H9 (cell line): ENCODE measurements at regions not wholly inside any gene's neighbourhood (a gene's known extent, or its start where the extent isn't known, plus 50 kb on each side); places are given as distances from the start of the nearest gene placed in this dataset.

ENCODE experiments used
- DNase-seq: peaks from one replicate; pipeline ENCODE4 v3.0.0-alpha.2; 2017
- H2AFZ ChIP-seq: one replicate; pipeline ENCODE4 v1.6.1; 2013; ENCODE audit warnings: mild to moderate bottlenecking, low read length, control low read depth, moderate library complexity
- H2AK5ac ChIP-seq: 2 replicates; pipeline ENCODE4 v1.6.1; 2013; ENCODE audit warnings: low read length, control low read depth, mixed read lengths; ENCODE audit not compliant: insufficient read length
- H2BK120ac ChIP-seq: one replicate; pipeline ENCODE4 v1.6.1; 2013; ENCODE audit warnings: low read depth, mild to moderate bottlenecking, low read length, control low read depth, inconsistent platforms; ENCODE audit not compliant: poor library complexity, severe bottlenecking
- H2BK12ac ChIP-seq: 2 replicates; pipeline ENCODE4 v1.6.1; 2013; ENCODE audit warnings: low read length, control low read depth, mixed read lengths, low read depth; ENCODE audit not compliant: insufficient read length
- H2BK15ac ChIP-seq: 2 replicates; pipeline ENCODE4 v1.6.1; 2013; ENCODE audit warnings: low read depth, low read length, control low read depth
- H2BK20ac ChIP-seq: one replicate; pipeline ENCODE4 v1.6.1; 2013; ENCODE audit warnings: low read depth, mild to moderate bottlenecking, low read length, control low read depth, inconsistent platforms; ENCODE audit not compliant: poor library complexity, severe bottlenecking
- H2BK5ac ChIP-seq: 2 replicates; pipeline ENCODE4 v1.6.1; 2013; ENCODE audit warnings: low read length, control low read depth, mixed read lengths; ENCODE audit not compliant: insufficient read length
- H3K14ac ChIP-seq: 2 replicates; pipeline ENCODE4 v1.6.1; 2013; ENCODE audit warnings: low read length, control low read depth; ENCODE audit not compliant: insufficient read depth
- H3K18ac ChIP-seq: 2 replicates; pipeline ENCODE4 v1.6.1; 2013; ENCODE audit warnings: low read depth, mild to moderate bottlenecking, mixed read lengths, low read length, control low read depth; ENCODE audit not compliant: insufficient read length
- H3K23ac ChIP-seq: 2 replicates; pipeline ENCODE4 v1.6.1; 2013; ENCODE audit warnings: low read length, control low read depth, mixed read lengths, low read depth; ENCODE audit not compliant: insufficient read length
- H3K23me2 ChIP-seq: 2 replicates; pipeline ENCODE4 v1.6.1; 2013; ENCODE audit warnings: low read depth, mild to moderate bottlenecking, mixed read lengths, low read length, control low read depth; ENCODE audit not compliant: insufficient read length, poor library complexity, severe bottlenecking
- H3K27ac ChIP-seq: 2 replicates; pipeline ENCODE4 v1.5.1; 2013; ENCODE audit warnings: low read length, control low read depth, mixed read lengths, low read depth; ENCODE audit not compliant: insufficient read length
- H3K27me3 ChIP-seq: 2 replicates; pipeline ENCODE4 v1.6.1; 2013; ENCODE audit warnings: low read length, control low read depth, inconsistent platforms; ENCODE audit not compliant: insufficient read depth
- H3K4ac ChIP-seq: 2 replicates; pipeline ENCODE4 v1.6.1; 2013; ENCODE audit warnings: low read depth, mild to moderate bottlenecking, control low read depth, inconsistent platforms, low read length, moderate library complexity
- H3K4me1 ChIP-seq: 2 replicates; pipeline ENCODE4 v1.6.1; 2013; ENCODE audit warnings: low read length, control low read depth, inconsistent platforms; ENCODE audit not compliant: insufficient read depth
- H3K4me2 ChIP-seq: 2 replicates; pipeline ENCODE4 v1.6.1; 2013; ENCODE audit warnings: low read length, control low read depth, mixed read lengths; ENCODE audit not compliant: insufficient read length, insufficient read depth
- H3K56ac ChIP-seq: 2 replicates; pipeline ENCODE4 v1.6.1; 2013; ENCODE audit warnings: low read depth, mild to moderate bottlenecking, mixed read lengths, low read length, control low read depth; ENCODE audit not compliant: insufficient read length
- H3K79me1 ChIP-seq: 2 replicates; pipeline ENCODE4 v1.6.1; 2013; ENCODE audit warnings: low read depth, mild to moderate bottlenecking, moderate library complexity, low read length, control low read depth, inconsistent platforms; ENCODE audit not compliant: insufficient read depth, poor library complexity, severe bottlenecking
- H3K79me2 ChIP-seq: 2 replicates; pipeline ENCODE4 v1.6.1; 2013; ENCODE audit warnings: low read length, control low read depth, inconsistent platforms; ENCODE audit not compliant: insufficient read depth
- H3K9ac ChIP-seq: 2 replicates; pipeline ENCODE4 v1.6.1; 2013; ENCODE audit warnings: low read length, control low read depth, mixed read lengths; ENCODE audit not compliant: insufficient read length; ENCODE audit errors: extremely low read depth
- H3K9me3 ChIP-seq: one replicate; pipeline ENCODE4 v1.6.1; 2013; ENCODE audit warnings: low read depth, low read length, inconsistent platforms; ENCODE audit not compliant: control insufficient read depth
- H3T11ph ChIP-seq: one replicate; pipeline ENCODE4 v1.6.1; 2013; ENCODE audit warnings: mild to moderate bottlenecking, low read length, control low read depth, inconsistent platforms
- H4K20me1 ChIP-seq: one replicate; pipeline ENCODE4 v1.6.1; 2013; ENCODE audit not compliant: control insufficient read depth, insufficient read length, insufficient read depth
- H4K5ac ChIP-seq: 2 replicates; pipeline ENCODE4 v1.6.1; 2013; ENCODE audit warnings: low read depth, mild to moderate bottlenecking, mixed read lengths, low read length, control low read depth; ENCODE audit not compliant: insufficient read length
- H4K8ac ChIP-seq: replicated peaks from 2 replicates; pipeline ENCODE4 v1.6.1; 2013; ENCODE audit warnings: low read length, control low read depth, mixed read lengths, low read depth; ENCODE audit not compliant: insufficient read length
- H4K91ac ChIP-seq: 2 replicates; pipeline ENCODE4 v1.6.1; 2013; ENCODE audit warnings: low read depth, mild to moderate bottlenecking, moderate library complexity, mixed read lengths, low read length, control low read depth; ENCODE audit not compliant: insufficient read length
- H3K27ac Mint-ChIP-seq, 3 experiments: 2 replicates in 2 of 3; 3 replicates in 1 of 3; pipeline ENCODE4 v1.8.0; 2020 to 2021; ENCODE audit warnings: mixed read lengths in 3 of 3, mild to moderate bottlenecking in 1 of 3, moderate library complexity in 1 of 3
- H3K27me3 Mint-ChIP-seq: 2 replicates; pipeline ENCODE4 v1.8.0; 2021; ENCODE audit warnings: low read depth, mild to moderate bottlenecking, moderate library complexity, mixed read lengths
- H3K36me3 Mint-ChIP-seq, 3 experiments: 2 replicates in 2 of 3; 3 replicates in 1 of 3; pipeline ENCODE4 v1.8.0; 2020 to 2021; ENCODE audit warnings: low read depth in 3 of 3, mixed read lengths in 3 of 3; ENCODE audit not compliant: insufficient read depth in 1 of 3
- H3K4me1 Mint-ChIP-seq, 2 experiments: 2 replicates each; pipeline ENCODE4 v1.8.0; 2020; ENCODE audit warnings: mixed read lengths in 2 of 2
- H3K4me3 Mint-ChIP-seq, 2 experiments: 2 replicates in 1 of 2; 3 replicates in 1 of 2; pipeline ENCODE4 v1.8.0; 2020 to 2021; ENCODE audit warnings: mild to moderate bottlenecking in 2 of 2, mixed read lengths in 2 of 2, moderate library complexity in 1 of 2
- H3K9me3 Mint-ChIP-seq, 2 experiments: 2 replicates in 1 of 2; 3 replicates in 1 of 2; pipeline ENCODE4 v1.8.0; 2020; ENCODE audit warnings: mild to moderate bottlenecking in 2 of 2, mixed read lengths in 2 of 2, moderate library complexity in 1 of 2
- CTCF ChIP-seq: fragments of 200-600 bp; sonication (generic); conservative IDR thresholded peaks from 3 replicates; pipeline ENCODE4 v1.8.0; 2021; ENCODE audit warnings: antibody characterized with exemption, mild to moderate bottlenecking
- WGBS: extraction: QIAGEN DNeasy Blood & Tissue Kit; methylation state at CpG from one replicate; pipeline ENCODE4 v1.1.7; 2013; ENCODE audit warnings: missing lambda C conversion rate, low lambda C conversion rate, mixed read lengths; ENCODE audit not compliant: insufficient read length; ENCODE audit errors: extremely low coverage; 5-methylcytosine and 5-hydroxymethylcytosine counted together

GRCh38 chr18:4870177-4870773, 326.8 kb downstream of the AKAIN1 start:
- H4K20me1 ChIP-seq, result no peaks in the 10 kb centered on the region
- DNase-seq, result peak; percentile 55
- peaks cover 17 to 57% (median 33%) of the 10 kb centered on the region in 3 experiments for H3K36me3 Mint-ChIP-seq
- H3K18ac ChIP-seq, result peak overlapping the region; percentile 58
- no peak overlapping the region for H3K23ac ChIP-seq
- no peaks in the 10 kb centered on the region for H3K79me2 ChIP-seq
- H3K27ac Mint-ChIP-seq, result peak overlapping the region; percentile 30 to 54 (median 41); a peak in 3 of 7 replicates
- H3K4me1 Mint-ChIP-seq, result peaks cover 37 to 48% of the 10 kb centered on the region in 2 experiments
- H2BK20ac ChIP-seq, result peak overlapping the region; percentile 49
- no peaks in the 10 kb centered on the region; the same call in 1 of the 2 replicates for H3K4me1 ChIP-seq
- H2BK120ac ChIP-seq, result no peak overlapping the region
- no CpG with 5 or more reads among the region's 4 CpGs for WGBS
- no peak overlapping the region for H2AK5ac ChIP-seq
- H3K79me1 ChIP-seq, result no peaks in the 10 kb centered on the region
- H2BK12ac ChIP-seq, result no peak overlapping the region
- no peak overlapping the region for H4K5ac ChIP-seq
- H3K27me3 Mint-ChIP-seq, result 0 out of 2 replicates have a peak, but pooled peaks cover 1% of the 10 kb centered on the region
- H3K14ac ChIP-seq, result no peak overlapping the region
- H3K4me3 Mint-ChIP-seq, result no peak overlapping the region
- no peak overlapping the region for H3K4ac ChIP-seq
- no peak overlapping the region for H4K8ac ChIP-seq
- no peaks in the 10 kb centered on the region for H3K27me3 ChIP-seq
- no peak overlapping the region for H3K56ac ChIP-seq
- H2AFZ ChIP-seq, result no peak overlapping the region
- no peak overlapping the region for H3T11ph ChIP-seq
- no peak overlapping the region for H2BK15ac ChIP-seq
- no peak overlapping the region for H3K9ac ChIP-seq
- H2BK5ac ChIP-seq, result no peak overlapping the region
- H3K27ac ChIP-seq, result no peak overlapping the region
- no peaks in the 10 kb centered on the region for H3K9me3 ChIP-seq
- peaks cover 37 to 40% of the 10 kb centered on the region in 2 experiments for H3K9me3 Mint-ChIP-seq
- TF ChIP-seq CTCF, result no peak
- no peak overlapping the region for H3K4me2 ChIP-seq
- no peak overlapping the region for H4K91ac ChIP-seq
- no peaks in the 10 kb centered on the region for H3K23me2 ChIP-seq
